PFSK-1 (cell line): ENCODE measurements at regions not wholly inside any gene's neighbourhood (a gene's known extent, or its start where the extent isn't known, plus 50 kb on each side); places are given as distances from the start of the nearest gene placed in this dataset.

ENCODE experiments used
- FOXP2 ChIP-seq: optimal IDR thresholded peaks from 2 replicates; pipeline ENCODE3; 2011; ENCODE audit warnings: borderline replicate concordance, control low read depth, inconsistent platforms; ENCODE audit not compliant: insufficient read depth; ENCODE audit errors: extremely low read length, extremely low read depth
- POLR2AphosphoS5 ChIP-seq: IDR thresholded peaks from 2 replicates; pipeline ENCODE4 v1.6.1; 2012; ENCODE audit warnings: low read depth, mild to moderate bottlenecking, control low read depth, low read length, moderate library complexity
- REST ChIP-seq, 2 experiments: IDR thresholded peaks; 2 replicates each; pipeline versions ENCODE4 v1.6.1 to v1.8.0; 2011 to 2012; ENCODE audit warnings: low read depth in 2 of 2, low read length in 2 of 2, control low read depth in 1 of 2, inconsistent platforms in 1 of 2, mild to moderate bottlenecking in 1 of 2, moderate library complexity in 1 of 2; ENCODE audit not compliant: insufficient read depth in 1 of 2
- SIN3A ChIP-seq: IDR thresholded peaks from 2 replicates; pipeline ENCODE4 v1.6.1; 2012; ENCODE audit warnings: mild to moderate bottlenecking, low read length, moderate library complexity, borderline replicate concordance; ENCODE audit not compliant: insufficient read depth
- TAF1 ChIP-seq: IDR thresholded peaks from 2 replicates; pipeline ENCODE4 v1.6.1; 2012; ENCODE audit warnings: low read length, control low read depth, borderline replicate concordance; ENCODE audit not compliant: insufficient read depth

- no peak for TF ChIP-seq TAF1
- no peak for TF ChIP-seq SIN3A
- TF ChIP-seq FOXP2 = no peak
- no peak for TF ChIP-seq POLR2AphosphoS5
- TF ChIP-seq REST (IDR thresholded peaks at IDR 0.05; ENCODE audit: insufficient read depth in 1 of 2, low read depth in 2 of 2, low read length in 2 of 2) = no peak
Observed at GRCh38 chr10:10482613-10483012, 535.1 kb upstream of the CELF2 start.

GRCh38 chr10:10489076-10489475, 528.6 kb upstream of the CELF2 start:
- TF ChIP-seq SIN3A = no peak
- TF ChIP-seq REST (IDR thresholded peaks at IDR 0.05; ENCODE audit: insufficient read depth in 1 of 2, low read depth in 2 of 2, low read length in 2 of 2) = no peak
- no peak for TF ChIP-seq POLR2AphosphoS5
- no peak for TF ChIP-seq FOXP2
- TF ChIP-seq TAF1 = no peak

- TF ChIP-seq REST (IDR thresholded peaks at IDR 0.05; ENCODE audit: insufficient read depth in 1 of 2, low read depth in 2 of 2, low read length in 2 of 2) = no peak
- no peak for TF ChIP-seq FOXP2
- TF ChIP-seq POLR2AphosphoS5 = no peak
- no peak for TF ChIP-seq TAF1
- no peak for TF ChIP-seq SIN3A
Observed at GRCh38 chr10:10489805-10490571, 527.7 kb upstream of the CELF2 start.

- no peak for TF ChIP-seq TAF1
- no peak for TF ChIP-seq POLR2AphosphoS5
- no peak for TF ChIP-seq SIN3A
- TF ChIP-seq FOXP2 = no peak
- TF ChIP-seq REST (IDR thresholded peaks at IDR 0.05; ENCODE audit: insufficient read depth in 1 of 2, low read depth in 2 of 2, low read length in 2 of 2) = no peak
Observed at GRCh38 chr10:10490581-10490980, 527.1 kb upstream of the CELF2 start.
